Osteocyte (in vitro differentiated cells): ENCODE measurements at regions not wholly inside any gene's neighbourhood (a gene's known extent, or its start where the extent isn't known, plus 50 kb on each side); places are given as distances from the start of the nearest gene placed in this dataset.

ENCODE experiments used
- DNase-seq: peaks from one replicate; pipeline ENCODE4 v3.0.0; 2021; ENCODE audit warnings: mixed read lengths; ENCODE audit not compliant: unreplicated experiment; ENCODE audit errors: extremely low spot score
- H3K27ac Mint-ChIP-seq: one replicate; pipeline ENCODE4 v1.8.0; 2021; ENCODE audit warnings: mild to moderate bottlenecking, mixed read lengths; ENCODE audit not compliant: unreplicated experiment
- H3K27me3 Mint-ChIP-seq: one replicate; pipeline ENCODE4 v1.8.0; 2021; ENCODE audit warnings: mixed read lengths; ENCODE audit not compliant: unreplicated experiment
- H3K36me3 Mint-ChIP-seq: one replicate; pipeline ENCODE4 v1.8.0; 2021; ENCODE audit warnings: mixed read lengths; ENCODE audit not compliant: unreplicated experiment
- H3K4me1 Mint-ChIP-seq: one replicate; pipeline ENCODE4 v1.8.0; 2021; ENCODE audit warnings: mixed read lengths; ENCODE audit not compliant: unreplicated experiment
- H3K4me3 Mint-ChIP-seq: one replicate; pipeline ENCODE4 v1.8.0; 2021; ENCODE audit warnings: mild to moderate bottlenecking, moderate library complexity, mixed read lengths; ENCODE audit not compliant: unreplicated experiment
- H3K9me3 Mint-ChIP-seq: one replicate; pipeline ENCODE4 v1.8.0; 2021; ENCODE audit warnings: mixed read lengths; ENCODE audit not compliant: unreplicated experiment
- CTCF ChIP-seq: fragments of 200-600 bp; sonication (generic); IDR thresholded peaks from 2 replicates; pipeline ENCODE4 v1.5.0; 2021; ENCODE audit warnings: antibody characterized with exemption, mild to moderate bottlenecking, moderate library complexity

GRCh38 chr9:29200650-29201049 lies 1627.4 kb upstream of the C9orf72 start:
- Mint-ChIP-seq H3K9me3 (no peaks in the 10 kb centered on the region), H3K27ac (no peak overlapping the region), H3K4me3 (no peak overlapping the region), H3K4me1 (no peaks in the 10 kb centered on the region), H3K27me3 (no peaks in the 10 kb centered on the region), H3K36me3 (no peaks in the 10 kb centered on the region)
- no peak for DNase-seq
- no peak for TF ChIP-seq CTCF

DNA sequence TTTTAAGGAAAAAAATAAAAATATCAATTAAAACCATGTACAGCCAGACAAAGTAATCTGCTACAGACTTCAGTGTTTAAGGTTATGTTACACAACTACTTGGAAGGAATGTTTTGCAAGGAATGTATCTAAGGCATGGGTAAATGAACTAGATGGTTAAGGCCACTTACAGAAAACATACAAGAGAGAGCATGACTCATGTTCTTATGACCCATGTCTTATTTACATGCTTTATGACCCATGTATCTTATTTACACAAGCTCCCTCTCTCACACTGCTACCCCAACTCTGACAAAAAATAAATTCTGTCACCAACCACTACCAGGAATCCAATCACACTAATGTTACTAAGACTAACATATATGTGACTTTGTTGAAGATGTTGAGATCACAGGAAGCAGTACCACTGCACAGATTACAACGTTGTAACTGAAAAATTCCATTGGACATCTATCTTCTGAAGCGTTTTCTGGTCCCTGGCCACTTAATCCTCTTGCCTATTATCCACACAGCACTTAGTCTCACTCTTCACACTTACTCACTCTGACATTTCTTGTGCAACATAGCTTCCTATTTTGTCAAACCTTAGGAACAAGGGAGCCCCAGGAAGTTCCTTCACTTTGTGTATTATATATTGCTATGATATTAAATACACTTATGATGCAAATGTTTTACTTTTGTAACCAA lies 1630.1 kb upstream of the C9orf72 start:
- H3K4me1 Mint-ChIP-seq: no peaks in the 10 kb centered on the region
- no peak for TF ChIP-seq CTCF
- no peak overlapping the region for H3K4me3 Mint-ChIP-seq
- H3K27ac Mint-ChIP-seq: no peak overlapping the region
- no peaks in the 10 kb centered on the region for H3K9me3 Mint-ChIP-seq
- DNase-seq: no peak
- H3K27me3 Mint-ChIP-seq: peaks cover under 1% of the 10 kb centered on the region
- no peaks in the 10 kb centered on the region for H3K36me3 Mint-ChIP-seq

- no peaks in the 10 kb centered on the region for H3K36me3 Mint-ChIP-seq
- peaks cover 35% of the 10 kb centered on the region for H3K27me3 Mint-ChIP-seq
- no peaks in the 10 kb centered on the region for H3K9me3 Mint-ChIP-seq
- no peak overlapping the region for H3K4me3 Mint-ChIP-seq
- TF ChIP-seq CTCF: no peak
- no peak for DNase-seq
- no peak overlapping the region for H3K27ac Mint-ChIP-seq
- H3K4me1 Mint-ChIP-seq: peaks cover 9% of the 10 kb centered on the region
These were observed 1635.4 kb upstream of the C9orf72 start for GRCh38 chr9:29208670-29209069.

DNA sequence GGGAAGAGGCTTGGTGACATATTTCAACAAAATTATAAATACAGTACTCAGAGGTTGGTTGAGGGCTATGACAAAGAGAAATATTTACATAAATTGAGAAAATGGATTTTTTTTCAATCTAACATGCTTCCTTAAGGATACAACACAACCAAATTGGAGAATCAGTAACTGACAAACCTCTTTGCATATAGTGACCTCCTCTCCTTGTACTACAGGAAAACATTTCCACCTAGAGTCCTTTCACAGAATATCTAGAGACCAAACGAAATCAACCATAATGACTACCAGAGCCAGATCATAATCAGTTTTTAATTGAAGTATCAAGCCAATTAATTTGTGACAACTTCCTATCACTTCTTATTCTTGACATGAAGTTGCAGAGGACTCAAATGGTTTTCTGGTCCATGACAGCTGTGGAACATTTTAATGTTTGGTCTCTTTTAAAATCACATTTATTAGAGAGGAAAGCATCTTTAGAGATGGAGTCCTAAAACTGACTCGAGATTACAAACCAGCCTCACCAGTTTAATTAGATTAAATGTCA lies 1636.5 kb upstream of the C9orf72 start:
- Mint-ChIP-seq H3K36me3 (no peaks in the 10 kb centered on the region), H3K27me3 (peaks cover 46% of the 10 kb centered on the region), H3K27ac (no peak overlapping the region), H3K9me3 (no peaks in the 10 kb centered on the region), H3K4me3 (no peak overlapping the region), H3K4me1 (peaks cover 13% of the 10 kb centered on the region)
- no peak for TF ChIP-seq CTCF
- DNase-seq: no peak

DNA sequence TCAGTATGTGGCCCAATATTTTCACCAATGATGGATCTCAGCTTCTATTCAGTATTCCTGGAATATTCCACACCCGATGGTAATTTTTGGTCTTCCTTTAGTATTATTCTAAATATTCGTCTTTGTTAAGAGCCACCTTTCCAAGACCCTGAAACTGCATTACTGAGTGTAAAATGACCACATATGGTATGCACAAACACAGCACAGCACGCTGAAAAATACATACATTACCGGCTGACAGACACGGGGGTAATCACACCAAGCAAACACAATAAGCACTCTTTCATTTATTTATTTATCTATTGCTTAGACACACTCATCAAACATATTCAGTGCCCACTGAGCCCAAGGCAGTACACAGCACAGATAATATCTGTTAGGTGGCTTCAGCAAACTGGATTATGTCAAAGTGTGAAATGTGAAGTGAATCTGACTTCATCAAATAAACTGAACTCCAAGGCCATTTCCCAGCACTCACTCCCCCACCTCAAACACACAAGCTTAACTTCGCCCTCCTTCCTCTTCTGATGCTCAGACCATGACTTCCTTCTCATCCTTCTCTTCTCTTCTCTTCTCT lies 1637.8 kb upstream of the C9orf72 start:
- Mint-ChIP-seq H3K4me3 (no peak overlapping the region), H3K9me3 (no peaks in the 10 kb centered on the region), H3K4me1 (peaks cover 13% of the 10 kb centered on the region)

More for the DNA sequence above, 1637.8 kb upstream of the C9orf72 start:
- TF ChIP-seq CTCF: no peak
- Mint-ChIP-seq H3K27me3 (peaks cover 56% of the 10 kb centered on the region), H3K27ac (no peak overlapping the region), H3K36me3 (no peaks in the 10 kb centered on the region)
- DNase-seq: no peak
